ENCODE measurements at regions not wholly inside any gene's neighbourhood (a gene's known extent, or its start where the extent isn't known, plus 50 kb on each side); places are given as distances from the start of the nearest gene placed in this dataset.

GRCh38 chr4:42712854-42713253 is 55.9 kb upstream of the ATP8A1 start:
- Histone ChIP-seq H3K27ac (ENCODE audit: low read depth, low read length) (no peak overlapping the region), H4K20me1 (ENCODE audit: low read depth, low read length) (no peaks in the 10 kb centered on the region), H3K4me3 (ENCODE audit: insufficient read depth, low read length, poor library complexity, severe bottlenecking) (no peak overlapping the region), H3K4me2 (ENCODE audit: low read depth, low read length, poor library complexity, severe bottlenecking) (no peak overlapping the region), H3K79me2 (ENCODE audit: insufficient read depth, low read length) (no peaks in the 10 kb centered on the region), H2AFZ (ENCODE audit: low read depth, low read length, severe bottlenecking) (no peak overlapping the region), H3K9me2 (replicated peaks; ENCODE audit: insufficient read depth, low read length) (no peaks in the 10 kb centered on the region), H3K9me3 (ENCODE audit: insufficient read depth, low read length) (no peaks in the 10 kb centered on the region), H3K27me3 (ENCODE audit: low read length) (no peaks in the 10 kb centered on the region), H3K36me3 (ENCODE audit: low read length) (no peaks in the 10 kb centered on the region), H3F3A (ENCODE audit: insufficient read depth) (no peaks in the 10 kb centered on the region), H3K9ac (ENCODE audit: low read length) (no peak overlapping the region)
- no peak for TF ChIP-seq EZH2phosphoT487 (conservative IDR thresholded peaks at IDR 0.05; ENCODE audit: low read length)
- no peak for TF ChIP-seq CTCF (IDR thresholded peaks at IDR 0.05; ENCODE audit: insufficient read depth, low read length, poor library complexity, severe bottlenecking)

GRCh38 chr4:42711496-42711895 is 54.6 kb upstream of the ATP8A1 start:
- Histone ChIP-seq H3K36me3 (ENCODE audit: low read length) (no peaks in the 10 kb centered on the region), H3K4me2 (ENCODE audit: low read depth, low read length, poor library complexity, severe bottlenecking) (no peak overlapping the region), H3K4me3 (ENCODE audit: insufficient read depth, low read length, poor library complexity, severe bottlenecking) (no peak overlapping the region), H3K9ac (ENCODE audit: low read length) (no peak overlapping the region), H3K9me3 (ENCODE audit: insufficient read depth, low read length) (no peaks in the 10 kb centered on the region), H3K27ac (ENCODE audit: low read depth, low read length) (no peak overlapping the region), H4K20me1 (ENCODE audit: low read depth, low read length) (no peaks in the 10 kb centered on the region), H3K79me2 (ENCODE audit: insufficient read depth, low read length) (no peaks in the 10 kb centered on the region), H3K27me3 (ENCODE audit: low read length) (no peaks in the 10 kb centered on the region), H2AFZ (ENCODE audit: low read depth, low read length, severe bottlenecking) (no peak overlapping the region), H3K9me2 (replicated peaks; ENCODE audit: insufficient read depth, low read length) (no peaks in the 10 kb centered on the region), H3F3A (ENCODE audit: insufficient read depth) (no peaks in the 10 kb centered on the region)
- TF ChIP-seq CTCF (IDR thresholded peaks at IDR 0.05; ENCODE audit: insufficient read depth, low read length, poor library complexity, severe bottlenecking) (no peak), EZH2phosphoT487 (conservative IDR thresholded peaks at IDR 0.05; ENCODE audit: low read length) (no peak)

GRCh38 chr4:42710761-42711160 is 53.9 kb upstream of the ATP8A1 start:
- no peaks in the 10 kb centered on the region for H3K9me3 ChIP-seq (ENCODE audit: insufficient read depth, low read length)
- H3K79me2 ChIP-seq (ENCODE audit: insufficient read depth, low read length) = no peaks in the 10 kb centered on the region
- no peak for TF ChIP-seq CTCF (IDR thresholded peaks at IDR 0.05; ENCODE audit: insufficient read depth, low read length, poor library complexity, severe bottlenecking)
- TF ChIP-seq EZH2phosphoT487 (conservative IDR thresholded peaks at IDR 0.05; ENCODE audit: low read length) = no peak
- no peak overlapping the region for H3K4me3 ChIP-seq (ENCODE audit: insufficient read depth, low read length, poor library complexity, severe bottlenecking)
- no peaks in the 10 kb centered on the region for H3K9me2 ChIP-seq (replicated peaks; ENCODE audit: insufficient read depth, low read length)
- no peak overlapping the region for H3K4me2 ChIP-seq (ENCODE audit: low read depth, low read length, poor library complexity, severe bottlenecking)
- H3K36me3 ChIP-seq (ENCODE audit: low read length) = no peaks in the 10 kb centered on the region
- H3K9ac ChIP-seq (ENCODE audit: low read length) = no peak overlapping the region
- no peaks in the 10 kb centered on the region for H3K27me3 ChIP-seq (ENCODE audit: low read length)
- no peak overlapping the region for H2AFZ ChIP-seq (ENCODE audit: low read depth, low read length, severe bottlenecking)
- H4K20me1 ChIP-seq (ENCODE audit: low read depth, low read length) = no peaks in the 10 kb centered on the region
- no peak overlapping the region for H3K27ac ChIP-seq (ENCODE audit: low read depth, low read length)
- no peaks in the 10 kb centered on the region for H3F3A ChIP-seq (ENCODE audit: insufficient read depth)

- Histone ChIP-seq H3K27me3 (ENCODE audit: low read length) (no peaks in the 10 kb centered on the region), H2AFZ (ENCODE audit: low read depth, low read length, severe bottlenecking) (no peak overlapping the region), H3K27ac (ENCODE audit: low read depth, low read length) (no peak overlapping the region), H3K4me3 (ENCODE audit: insufficient read depth, low read length, poor library complexity, severe bottlenecking) (no peak overlapping the region), H3K36me3 (ENCODE audit: low read length) (no peaks in the 10 kb centered on the region), H3K9ac (ENCODE audit: low read length) (no peak overlapping the region), H3K79me2 (ENCODE audit: insufficient read depth, low read length) (no peaks in the 10 kb centered on the region), H3K9me2 (replicated peaks; ENCODE audit: insufficient read depth, low read length) (no peaks in the 10 kb centered on the region), H4K20me1 (ENCODE audit: low read depth, low read length) (no peaks in the 10 kb centered on the region), H3K4me2 (ENCODE audit: low read depth, low read length, poor library complexity, severe bottlenecking) (no peak overlapping the region), H3F3A (ENCODE audit: insufficient read depth) (no peaks in the 10 kb centered on the region), H3K9me3 (ENCODE audit: insufficient read depth, low read length) (no peaks in the 10 kb centered on the region)
- no peak for TF ChIP-seq EZH2phosphoT487 (conservative IDR thresholded peaks at IDR 0.05; ENCODE audit: low read length)
- no peak for TF ChIP-seq CTCF (IDR thresholded peaks at IDR 0.05; ENCODE audit: insufficient read depth, low read length, poor library complexity, severe bottlenecking)
Measured at GRCh38 chr4:42710329-42710728, 53.4 kb upstream of the ATP8A1 start.
